Natural killer cell (primary cell): ENCODE measurements at regions not wholly inside any gene's neighbourhood (a gene's known extent, or its start where the extent isn't known, plus 50 kb on each side); places are given as distances from the start of the nearest gene placed in this dataset.

Source experiments
- ATAC-seq, 3 donors: fragments of 150-1000 bp in 2 of 3; fragments of 200-7000 bp in 1 of 3; cut with Tn5 transposase; 1 replicate in 1 of 3; 2 replicates in 2 of 3; pipeline ENCODE4 v1.10.0; 2021; ENCODE audit warnings: mild to moderate bottlenecking in 2 of 3, moderate library complexity in 2 of 3
- DNase-seq, 2 donors: peaks; one replicate each; pipeline versions ENCODE4 v3.0.0 to v3.0.0-alpha.2; 2013 to 2021; ENCODE audit warnings: mixed read lengths in 1 of 2
- H3K27ac ChIP-seq: one replicate; pipeline ENCODE4 v1.5.1; 2013; ENCODE audit warnings: mild to moderate bottlenecking, low read length
- H3K27me3 ChIP-seq: one replicate; pipeline ENCODE4 v1.6.1; 2013; ENCODE audit warnings: low read length; ENCODE audit not compliant: control insufficient read depth, insufficient read depth
- H3K36me3 ChIP-seq: one replicate; pipeline ENCODE4 v1.6.1; 2013; ENCODE audit warnings: low read length; ENCODE audit not compliant: control insufficient read depth, insufficient read depth
- H3K4me1 ChIP-seq: one replicate; pipeline ENCODE4 v1.6.1; 2013; ENCODE audit warnings: low read length; ENCODE audit not compliant: control insufficient read depth, insufficient read depth
- H3K4me3 ChIP-seq: one replicate; pipeline ENCODE4 v1.5.1; 2013; ENCODE audit warnings: low read length
- H3K9me3 ChIP-seq: one replicate; pipeline ENCODE4 v1.6.1; 2013; ENCODE audit warnings: low read length; ENCODE audit not compliant: control insufficient read depth, insufficient read depth
- H3K27ac Mint-ChIP-seq, 2 donors: one replicate each; pipeline ENCODE4 v1.8.0; 2022; ENCODE audit warnings: mild to moderate bottlenecking in 2 of 2, mixed read lengths in 2 of 2, moderate library complexity in 1 of 2
- H3K27me3 Mint-ChIP-seq, 2 donors: one replicate each; pipeline ENCODE4 v1.8.0; 2022; ENCODE audit warnings: low read depth in 2 of 2, mixed read lengths in 2 of 2
- H3K36me3 Mint-ChIP-seq: one replicate; pipeline ENCODE4 v1.8.0; 2022; ENCODE audit warnings: mixed read lengths
- H3K4me1 Mint-ChIP-seq, 2 donors: one replicate each; pipeline ENCODE4 v1.8.0; 2022; ENCODE audit warnings: mixed read lengths in 2 of 2
- H3K4me3 Mint-ChIP-seq: one replicate; pipeline ENCODE4 v1.8.0; 2022; ENCODE audit warnings: mild to moderate bottlenecking, moderate library complexity, mixed read lengths
- H3K9me3 Mint-ChIP-seq, 2 donors: one replicate each; pipeline ENCODE4 v1.8.0; 2022; ENCODE audit warnings: mixed read lengths in 2 of 2
- CTCF ChIP-seq: fragments of 200-600 bp; IDR thresholded peaks from one replicate; pipeline ENCODE4 v1.8.0; 2022; ENCODE audit warnings: antibody characterized with exemption
- WGBS: methylation state at CpG from one replicate; pipeline ENCODE4 v1.1.7; 2013; ENCODE audit warnings: missing lambda C conversion rate; ENCODE audit not compliant: insufficient coverage; 5-methylcytosine and 5-hydroxymethylcytosine counted together
- intact Hi-C: fragments of 100-400 bp; cut with micrococcal nuclease; formaldehyde crosslinking; loops from one replicate; pipeline ENCODE4 v1.14.2; 2022

GRCh38 chr3:163196815-163197374, 1700.3 kb downstream of the OTOL1 start:
- intact Hi-C loops = no loop called here
- Mint-ChIP-seq H3K4me1 (no peaks in the 10 kb centered on the region), H3K4me3 (no peak overlapping the region), H3K27ac (no peak overlapping the region), H3K9me3 (peaks cover 4 to 14% of the 10 kb centered on the region in 2 donors), H3K27me3 (no peaks in the 10 kb centered on the region), H3K36me3 (peaks cover 5% of the 10 kb centered on the region)
- H3K9me3 ChIP-seq = no peaks in the 10 kb centered on the region
- H3K27me3 ChIP-seq = no peaks in the 10 kb centered on the region
- H3K36me3 ChIP-seq = no peaks in the 10 kb centered on the region
- no peak for TF ChIP-seq CTCF
- H3K4me3 ChIP-seq = no peak overlapping the region
- no peaks in the 10 kb centered on the region for H3K4me1 ChIP-seq
- 60% methylated on average over 1 of the region's 2 CpGs for WGBS
- DNase-seq (no peak), ATAC-seq (no peak)
- H3K27ac ChIP-seq = no peak overlapping the region

GRCh38 chr3:163196245-163196644, 1699.6 kb downstream of the OTOL1 start:
- no peak for TF ChIP-seq CTCF
- H3K4me3 Mint-ChIP-seq = no peak overlapping the region
- Histone ChIP-seq H3K9me3 (no peaks in the 10 kb centered on the region), H3K36me3 (no peaks in the 10 kb centered on the region), H3K27ac (no peak overlapping the region), H3K4me3 (no peak overlapping the region), H3K4me1 (no peaks in the 10 kb centered on the region), H3K27me3 (no peaks in the 10 kb centered on the region)
- no peak for ATAC-seq
- H3K4me1 Mint-ChIP-seq = no peaks in the 10 kb centered on the region
- DNase-seq = no peak
- peaks cover 5% of the 10 kb centered on the region for H3K36me3 Mint-ChIP-seq
- intact Hi-C loops = no loop called here
- 92% methylated on average over 1 of the region's 2 CpGs for WGBS
- H3K27ac Mint-ChIP-seq = no peak overlapping the region
- peaks cover 4 to 13% of the 10 kb centered on the region in 2 donors for H3K9me3 Mint-ChIP-seq
- H3K27me3 Mint-ChIP-seq = no peaks in the 10 kb centered on the region

GRCh38 chr3:163185721-163186350, 1689.2 kb downstream of the OTOL1 start:
- WGBS = 59% methylated on average over 1 of the region's 1 CpG
- H3K4me3 Mint-ChIP-seq = no peak overlapping the region

More at GRCh38 chr3:163185721-163186350, 1689.2 kb downstream of the OTOL1 start:
- Mint-ChIP-seq H3K36me3 (peaks cover 4% of the 10 kb centered on the region), H3K27ac (no peak overlapping the region), H3K27me3 (no peaks in the 10 kb centered on the region), H3K9me3 (peaks cover 13 to 32% of the 10 kb centered on the region in 2 donors), H3K4me1 (no peaks in the 10 kb centered on the region)
- no peak overlapping the region for H3K4me3 ChIP-seq
- H3K36me3 ChIP-seq = no peaks in the 10 kb centered on the region
- H3K9me3 ChIP-seq = no peaks in the 10 kb centered on the region
- H3K27me3 ChIP-seq = no peaks in the 10 kb centered on the region
- H3K4me1 ChIP-seq = no peaks in the 10 kb centered on the region
- no peak for TF ChIP-seq CTCF
- intact Hi-C loops = no loop called here
- H3K27ac ChIP-seq = no peak overlapping the region
- no peak for ATAC-seq
- no peak for DNase-seq
